ENCODE measurements at regions not wholly inside any gene's neighbourhood (a gene's known extent, or its start where the extent isn't known, plus 50 kb on each side); places are given as distances from the start of the nearest gene placed in this dataset.

DNA sequence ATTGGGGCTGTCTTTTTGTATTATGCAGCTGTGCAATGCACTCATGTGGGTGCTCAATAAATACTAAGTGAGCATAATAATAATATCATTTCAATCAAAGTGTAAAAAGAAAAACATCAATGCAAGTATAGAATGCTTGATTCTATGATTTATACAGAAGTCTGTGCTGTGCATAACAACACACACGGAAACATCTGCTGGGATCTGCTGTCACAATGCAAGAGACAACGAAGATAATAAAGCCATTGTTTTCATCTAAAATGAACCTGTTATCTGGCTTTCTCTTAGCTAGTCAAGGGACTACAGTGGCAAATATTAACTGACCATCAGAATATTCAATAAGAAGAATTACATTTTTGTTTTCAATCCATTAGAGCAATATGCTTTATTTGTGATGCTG lies 1156.9 kb upstream of the MAP3K7 start:
- DNase-seq = no peak

DNA sequence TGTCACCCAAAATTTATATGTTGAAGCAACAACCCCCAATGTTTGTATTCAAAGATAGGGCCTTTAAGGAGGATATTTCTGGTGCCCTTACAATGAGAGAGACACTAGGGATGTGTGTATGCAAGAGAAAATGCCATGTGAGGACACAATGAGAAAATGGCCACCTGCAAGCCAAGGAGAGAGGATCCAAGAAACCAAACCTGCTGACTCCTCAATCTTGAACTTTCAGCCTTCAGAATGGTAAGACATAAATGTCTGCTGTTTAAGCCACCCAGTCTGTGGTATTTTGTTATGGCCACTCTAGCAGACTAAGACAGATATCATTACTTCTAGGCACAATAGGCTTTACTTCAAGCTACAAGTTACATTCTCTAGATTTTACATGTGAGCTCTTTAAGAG lies 1145.1 kb upstream of the MAP3K7 start:
- DNase-seq = no peak

DNA sequence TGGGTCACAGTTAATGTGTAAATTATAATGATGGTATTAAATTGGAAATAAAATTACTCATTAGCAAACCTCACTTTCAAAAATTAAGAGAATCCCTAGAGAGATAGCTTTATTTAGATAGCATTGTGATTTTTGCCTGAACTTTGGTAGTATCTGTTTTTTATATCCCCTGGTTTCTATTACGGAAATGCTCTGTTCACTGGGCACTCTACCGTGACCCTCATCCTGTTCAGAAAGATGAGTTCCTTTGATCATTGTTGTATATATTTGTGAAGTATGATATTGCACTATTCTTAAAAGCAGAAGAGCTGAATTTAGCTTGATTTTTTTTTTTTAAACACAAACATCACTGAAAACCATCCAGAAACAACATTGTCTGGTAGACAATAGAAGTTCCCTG lies 1143.8 kb upstream of the MAP3K7 start:
- DNase-seq = no peak

DNA sequence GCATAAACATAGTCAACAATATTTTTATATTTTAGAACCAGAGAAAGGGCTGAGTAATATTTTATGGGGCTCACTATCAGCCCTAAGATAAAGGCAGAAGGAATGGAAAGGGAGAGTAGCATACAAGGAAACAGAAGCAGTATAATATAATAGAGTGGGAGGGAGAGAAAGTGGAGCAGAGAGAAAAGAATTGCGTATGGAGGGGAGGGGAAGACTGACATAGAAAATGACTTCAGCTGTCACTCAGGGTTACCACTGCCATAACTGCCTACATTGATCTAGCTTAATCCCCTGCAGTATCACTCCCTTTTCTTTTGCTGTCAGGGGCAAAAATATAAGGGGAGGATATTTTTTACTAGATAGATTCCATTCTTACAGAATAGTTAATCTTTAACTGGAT lies 1133.5 kb upstream of the MAP3K7 start:
- no peak for DNase-seq

DNA sequence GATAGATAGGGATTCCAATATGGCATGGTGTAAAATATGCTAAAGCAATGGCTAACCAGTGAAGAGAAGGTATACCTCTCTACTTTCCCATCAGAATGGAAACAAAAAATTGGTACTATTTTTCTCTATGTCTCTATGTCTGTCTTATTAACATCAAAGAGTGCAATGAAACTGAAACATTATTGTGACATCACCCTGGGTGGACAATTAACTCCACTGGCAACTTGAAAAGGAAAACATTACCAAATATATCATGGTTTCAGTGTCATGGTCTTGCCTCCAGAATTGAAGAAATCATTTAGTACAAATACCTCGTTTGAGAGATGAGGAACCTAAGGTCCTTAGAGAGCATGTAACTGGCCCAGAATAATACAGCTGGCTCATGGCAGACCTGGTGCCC lies 1132.5 kb upstream of the MAP3K7 start:
- DNase-seq = no peak

DNA sequence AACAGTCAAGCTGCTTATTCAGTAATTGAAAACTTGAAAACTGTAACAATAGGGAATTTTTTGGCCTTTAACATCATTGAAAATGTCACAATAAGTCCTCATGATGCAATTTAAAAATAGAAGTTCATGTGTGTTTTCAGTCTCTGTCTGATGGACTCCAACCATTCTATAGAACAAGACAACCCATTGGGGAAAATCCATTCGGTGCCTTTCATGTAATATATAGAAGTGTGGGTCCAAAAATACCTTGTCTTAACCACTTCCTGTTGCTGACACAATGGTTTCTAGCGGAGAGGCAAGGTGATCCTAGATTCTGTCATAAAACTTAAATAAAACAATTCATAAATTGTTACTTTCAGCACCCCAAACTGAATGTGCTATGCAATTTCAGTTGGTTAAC lies 1131.3 kb upstream of the MAP3K7 start:
- DNase-seq = no peak

DNA sequence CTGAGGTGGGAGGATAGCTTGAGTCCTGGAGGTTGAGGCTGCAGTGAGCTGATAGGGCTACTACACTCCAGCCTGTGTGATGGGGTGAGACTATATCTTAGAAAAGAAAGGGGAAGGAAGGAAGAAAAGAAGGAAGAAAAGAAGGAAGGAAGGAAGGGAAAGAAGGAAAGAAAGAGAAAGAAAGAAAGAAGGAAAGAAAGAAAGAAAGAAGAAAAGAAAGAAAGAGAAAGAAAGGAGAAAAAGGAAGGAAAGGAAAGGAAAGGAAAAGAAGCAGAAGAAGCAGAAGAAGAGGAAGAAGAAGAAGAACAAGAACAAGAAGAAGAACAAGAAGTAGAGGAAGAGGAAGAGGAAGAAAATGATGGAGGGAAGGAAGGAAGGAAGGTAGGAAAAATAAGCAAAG lies 1130.2 kb upstream of the MAP3K7 start:
- no peak for DNase-seq

DNA sequence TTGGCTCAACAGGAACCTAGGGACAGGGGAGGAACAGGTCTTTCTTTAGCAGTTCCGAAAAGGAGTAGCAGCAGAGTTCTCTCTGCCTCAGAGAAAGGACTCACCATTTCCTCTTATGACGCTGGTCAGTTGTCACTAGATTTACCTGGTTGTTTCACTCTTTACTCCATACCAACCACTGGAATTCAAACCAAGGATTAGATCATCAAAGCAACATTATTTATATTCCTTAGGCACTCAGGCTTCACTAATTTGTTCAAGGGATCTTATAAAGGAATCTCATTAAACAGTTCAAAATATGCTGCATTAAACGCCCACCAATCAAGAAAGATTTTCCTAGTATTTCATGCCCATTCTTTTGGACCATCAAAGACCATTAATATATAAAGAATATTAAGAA lies 1129.5 kb upstream of the MAP3K7 start:
- DNase-seq = no peak

DNA sequence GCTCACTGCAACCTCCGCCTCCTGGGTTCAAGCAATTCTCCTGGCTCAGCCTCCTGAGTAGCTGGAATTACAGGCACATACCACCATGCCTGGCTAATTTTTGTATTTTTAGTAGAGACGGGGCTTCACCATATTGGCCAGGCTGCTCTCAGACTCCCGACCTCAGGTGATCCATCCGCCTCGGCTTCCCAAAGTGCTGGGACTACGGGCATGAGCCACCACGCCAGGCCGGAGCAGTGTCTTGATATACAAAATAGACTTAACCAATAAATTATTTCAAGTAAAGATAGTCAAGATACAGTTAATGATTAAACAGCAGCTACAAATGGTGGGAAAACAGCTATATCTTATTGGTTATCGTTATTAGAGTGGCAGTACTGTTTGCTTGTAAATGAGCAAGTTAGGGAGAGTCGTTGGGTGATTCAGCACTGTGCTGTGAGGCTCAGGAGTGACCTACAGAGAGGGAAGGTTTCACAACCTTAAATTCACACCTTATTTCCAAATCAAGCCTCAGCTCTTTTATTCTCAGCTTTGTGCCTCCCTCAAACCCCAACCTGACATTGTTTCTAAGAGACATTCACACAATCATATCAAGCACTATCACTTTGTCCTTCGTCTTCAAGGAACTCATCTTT lies 1128.4 kb upstream of the MAP3K7 start:
- no peak for DNase-seq

DNA sequence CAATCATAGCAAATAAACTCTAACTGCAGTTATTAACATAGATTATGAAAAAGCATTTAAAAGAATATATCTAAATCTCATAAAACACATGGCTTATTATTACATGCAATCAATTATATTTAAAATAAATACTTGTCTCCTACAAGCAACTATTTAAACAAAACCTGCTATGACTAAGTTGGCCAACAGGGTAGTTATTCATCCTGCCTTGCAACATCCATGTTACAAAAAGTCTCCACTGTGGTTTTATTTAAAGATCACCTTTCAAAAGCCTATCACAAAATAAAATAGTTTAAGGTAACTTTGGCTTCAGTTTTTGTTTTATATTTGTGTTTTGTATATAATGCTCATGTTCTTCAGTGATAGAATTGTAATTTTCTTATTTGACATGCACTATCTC lies 1127.0 kb upstream of the MAP3K7 start:
- DNase-seq = no peak

DNA sequence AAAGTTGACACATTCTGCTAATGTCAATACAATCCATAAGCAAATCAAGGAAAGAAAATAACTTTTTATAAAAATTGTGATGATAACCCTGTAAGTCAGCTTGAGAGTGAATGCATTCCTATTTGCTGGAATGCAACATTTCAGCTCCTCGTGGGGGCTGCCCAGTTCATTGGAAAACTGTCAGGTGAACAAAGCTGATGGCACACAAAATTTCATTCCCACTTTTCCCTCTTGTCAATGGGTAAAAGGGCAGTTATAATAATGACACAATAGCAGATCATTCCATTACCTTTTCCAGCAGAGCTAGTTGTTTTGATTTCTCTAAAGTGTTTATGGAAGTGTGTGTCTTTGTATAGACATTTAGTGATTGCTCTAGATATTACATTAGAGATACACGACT lies 1124.6 kb upstream of the MAP3K7 start:
- no peak for DNase-seq

DNA sequence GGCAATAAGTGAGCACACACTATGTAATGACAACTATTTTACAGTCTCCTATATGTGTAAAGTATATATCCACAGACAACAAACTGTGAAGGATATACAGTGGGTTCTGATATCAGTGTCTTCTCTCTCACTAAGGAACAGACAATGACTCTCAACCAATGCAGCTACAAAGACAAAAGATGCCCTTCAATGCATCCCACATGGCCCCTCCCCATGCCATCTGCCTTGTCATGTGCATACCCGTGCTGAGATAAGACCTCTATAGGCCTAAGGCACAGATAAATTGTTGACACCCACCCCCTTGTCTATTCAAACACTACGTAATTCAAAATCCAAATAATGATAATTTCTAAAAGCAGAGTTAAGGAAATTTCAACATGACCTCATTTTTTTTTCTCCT lies 1123.5 kb upstream of the MAP3K7 start:
- no peak for DNase-seq

DNA sequence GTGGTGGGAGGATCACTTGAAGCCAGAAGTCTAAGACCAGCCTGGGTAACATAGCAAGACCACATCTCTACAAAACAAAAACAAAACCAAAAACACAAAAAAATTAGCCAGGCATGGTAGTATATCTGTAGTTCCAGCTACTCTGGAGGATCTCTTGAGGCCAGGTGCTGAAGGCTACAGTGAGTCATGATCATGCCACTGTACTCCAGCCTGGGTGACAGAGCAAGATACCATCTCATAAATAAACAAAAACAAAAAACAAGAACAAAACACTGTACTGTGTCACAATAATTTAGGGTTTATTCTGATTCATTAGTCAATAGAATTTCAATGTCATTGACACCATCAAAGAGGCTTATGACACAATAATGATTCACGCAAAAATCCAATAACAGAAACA lies 1121.7 kb upstream of the MAP3K7 start:
- no peak for DNase-seq

DNA sequence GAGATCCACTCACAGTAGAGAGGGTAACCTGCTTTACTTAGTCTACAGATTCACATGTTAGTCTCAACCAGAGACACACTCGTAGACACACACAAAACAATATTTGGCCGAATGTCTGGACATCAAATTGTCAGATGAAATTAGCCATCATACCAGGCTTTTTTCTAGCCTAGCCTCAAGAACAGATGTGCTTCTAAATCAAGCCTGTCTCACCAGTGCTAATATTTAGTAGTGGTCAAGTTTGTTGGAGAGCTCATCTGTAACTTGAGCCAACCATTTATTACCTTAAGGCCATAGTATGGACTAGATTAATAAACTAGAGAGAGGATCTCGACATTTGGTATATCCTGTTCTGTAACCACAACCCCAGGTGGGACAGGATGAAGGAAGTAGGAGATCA lies 1118.8 kb upstream of the MAP3K7 start:
- DNase-seq = no peak

DNA sequence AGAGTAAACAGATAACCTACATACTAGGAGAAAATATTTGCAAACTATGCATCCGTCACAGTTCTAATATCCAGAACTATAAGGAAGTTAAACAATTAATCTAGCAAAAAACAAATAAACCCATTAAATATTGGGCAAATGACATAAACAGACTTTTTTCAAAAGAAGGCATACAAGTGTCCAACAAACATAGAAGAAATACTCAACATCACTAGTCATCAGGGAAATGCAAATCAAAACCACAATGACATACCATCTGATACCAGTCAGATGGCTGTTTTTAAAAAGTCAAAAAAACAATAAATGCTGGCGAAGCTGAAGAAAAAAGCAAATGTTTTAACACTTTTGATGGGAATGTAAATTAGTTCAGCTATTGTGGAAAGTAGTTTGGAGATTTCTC lies 1117.7 kb upstream of the MAP3K7 start:
- DNase-seq = no peak

DNA sequence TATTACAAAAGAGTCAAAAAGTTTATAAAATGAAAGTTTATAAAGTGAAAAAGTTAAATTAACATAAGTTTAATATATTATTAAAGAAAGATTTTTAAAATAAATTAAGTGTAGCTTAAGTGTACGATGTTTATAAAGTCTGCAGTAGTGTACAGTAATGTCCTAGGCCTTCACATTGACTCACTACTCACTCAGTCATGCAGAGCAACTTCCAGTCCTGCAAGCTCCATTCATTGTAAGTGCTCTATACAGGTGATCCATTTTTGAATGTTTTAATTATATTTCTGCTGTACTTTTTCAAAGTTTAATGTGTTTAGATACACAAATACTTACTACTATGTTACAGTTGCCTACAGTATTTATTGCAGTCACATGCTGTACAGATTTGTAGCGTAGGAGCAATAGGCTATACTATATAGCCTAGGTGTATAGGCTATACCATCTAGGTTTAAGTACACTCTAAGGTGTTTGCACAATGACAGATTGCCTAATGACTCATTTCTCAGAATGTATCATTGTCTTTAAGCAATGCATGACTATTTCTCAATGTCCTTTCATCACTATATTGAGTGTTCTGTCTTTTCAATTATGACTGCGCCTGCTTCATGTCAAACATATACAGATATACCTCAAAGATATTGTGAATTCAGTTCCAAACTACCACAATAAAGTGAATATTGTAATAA lies 1110.3 kb upstream of the MAP3K7 start:
- DNase-seq = no peak

DNA sequence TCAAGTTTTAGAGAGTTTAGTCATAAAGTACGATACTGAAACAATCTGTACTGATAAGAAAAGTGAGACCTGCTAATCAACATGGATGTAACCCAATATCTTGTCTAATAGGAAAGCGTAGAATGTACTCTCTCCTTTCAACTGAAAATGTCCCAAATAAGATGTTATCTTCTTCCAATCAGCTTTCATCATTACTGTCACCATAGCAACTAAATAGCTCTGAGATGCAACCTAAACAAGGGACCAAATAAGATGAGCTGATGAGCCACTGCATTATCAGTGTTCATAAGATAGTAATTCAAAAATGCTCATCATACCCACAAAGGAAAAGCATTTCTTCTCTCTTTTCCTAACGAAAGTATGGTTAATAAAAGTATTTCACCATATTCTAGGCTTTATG lies 1108.3 kb upstream of the MAP3K7 start:
- DNase-seq = no peak

DNA sequence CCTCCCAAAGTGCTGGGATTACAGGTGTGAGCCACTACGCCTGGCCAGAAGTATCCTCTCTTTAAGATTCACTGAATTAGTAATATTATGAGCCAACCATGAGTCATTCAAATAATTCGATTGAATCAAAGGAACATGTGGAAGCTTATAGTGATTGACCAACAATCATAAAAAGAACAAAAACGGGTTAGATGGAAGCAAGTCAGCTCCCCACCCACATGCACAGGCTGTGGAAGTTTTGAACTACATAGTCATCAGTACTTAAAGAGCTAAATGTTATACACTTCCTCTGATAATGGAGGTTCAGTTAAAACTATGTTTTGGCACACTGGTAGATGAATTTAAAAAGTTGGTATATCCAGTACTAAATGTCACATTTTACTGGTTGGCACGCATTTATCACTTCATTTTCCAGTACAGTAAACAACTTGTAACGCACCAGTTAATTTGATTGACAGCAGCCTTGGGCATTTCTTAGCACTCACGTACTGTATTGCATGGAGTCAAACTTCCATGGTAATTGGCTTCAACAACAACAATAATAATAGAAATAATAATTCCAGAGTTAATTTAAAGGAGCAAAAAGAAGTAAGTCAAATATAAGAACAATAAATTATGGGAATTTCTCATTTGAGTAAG lies 1107.3 kb upstream of the MAP3K7 start:
- DNase-seq = no peak

DNA sequence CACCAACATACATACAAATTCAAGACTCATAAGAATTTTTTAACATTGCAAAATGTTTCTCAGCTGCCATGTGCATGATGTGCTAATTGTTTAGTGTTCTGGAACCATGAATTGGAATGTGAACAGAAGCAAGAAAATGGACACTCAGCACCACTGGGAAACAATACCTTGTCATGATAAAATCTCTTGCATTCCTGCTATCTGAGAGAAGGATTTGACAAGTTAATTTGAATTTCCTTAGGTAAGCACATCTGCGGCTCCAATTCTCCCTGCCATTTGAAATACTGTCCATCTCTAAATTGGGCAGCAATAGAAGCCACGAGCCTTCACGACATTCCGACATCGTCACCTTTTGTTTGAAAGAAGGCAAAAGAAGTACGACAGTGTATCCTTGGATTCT lies 1104.6 kb upstream of the MAP3K7 start:
- no peak for DNase-seq

DNA sequence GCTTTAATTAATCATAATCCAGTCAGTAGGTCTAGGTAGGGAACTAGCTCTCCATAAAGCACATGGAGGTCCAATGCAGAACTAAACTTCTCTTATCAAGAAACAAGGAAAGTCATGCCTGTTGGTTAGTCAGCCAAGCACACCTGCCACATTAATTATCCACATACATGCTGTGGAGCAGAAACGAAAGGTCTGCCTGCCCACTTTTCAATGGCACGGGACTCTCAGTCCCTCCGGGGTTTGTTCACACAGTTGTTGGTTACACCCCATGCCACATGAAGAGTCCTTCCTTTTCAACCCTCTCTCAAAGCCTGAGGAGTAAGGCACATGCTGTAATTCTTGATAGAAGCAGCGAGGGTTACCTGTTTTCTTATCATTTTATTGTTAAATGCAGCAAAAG lies 1096.4 kb upstream of the MAP3K7 start:
- no peak for DNase-seq

DNA sequence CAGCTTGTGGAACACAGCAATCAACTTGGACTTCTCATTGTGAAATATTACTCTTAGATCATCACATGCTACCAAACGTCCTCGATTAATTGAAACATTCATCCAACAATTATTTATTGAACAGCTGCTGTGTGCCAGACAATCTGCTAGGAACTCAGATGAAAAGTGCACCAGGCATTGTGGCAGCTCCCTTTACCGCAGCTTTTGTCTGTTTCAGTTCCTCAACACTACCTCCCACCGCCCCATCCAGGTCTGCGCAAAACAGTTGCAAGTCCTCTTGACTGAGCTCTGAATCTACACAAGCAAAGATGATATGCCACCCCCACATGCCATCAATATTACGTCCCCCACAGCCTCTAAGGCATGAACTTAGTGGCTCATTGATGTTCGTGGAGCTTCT lies 1094.4 kb upstream of the MAP3K7 start:
- DNase-seq = no peak

DNA sequence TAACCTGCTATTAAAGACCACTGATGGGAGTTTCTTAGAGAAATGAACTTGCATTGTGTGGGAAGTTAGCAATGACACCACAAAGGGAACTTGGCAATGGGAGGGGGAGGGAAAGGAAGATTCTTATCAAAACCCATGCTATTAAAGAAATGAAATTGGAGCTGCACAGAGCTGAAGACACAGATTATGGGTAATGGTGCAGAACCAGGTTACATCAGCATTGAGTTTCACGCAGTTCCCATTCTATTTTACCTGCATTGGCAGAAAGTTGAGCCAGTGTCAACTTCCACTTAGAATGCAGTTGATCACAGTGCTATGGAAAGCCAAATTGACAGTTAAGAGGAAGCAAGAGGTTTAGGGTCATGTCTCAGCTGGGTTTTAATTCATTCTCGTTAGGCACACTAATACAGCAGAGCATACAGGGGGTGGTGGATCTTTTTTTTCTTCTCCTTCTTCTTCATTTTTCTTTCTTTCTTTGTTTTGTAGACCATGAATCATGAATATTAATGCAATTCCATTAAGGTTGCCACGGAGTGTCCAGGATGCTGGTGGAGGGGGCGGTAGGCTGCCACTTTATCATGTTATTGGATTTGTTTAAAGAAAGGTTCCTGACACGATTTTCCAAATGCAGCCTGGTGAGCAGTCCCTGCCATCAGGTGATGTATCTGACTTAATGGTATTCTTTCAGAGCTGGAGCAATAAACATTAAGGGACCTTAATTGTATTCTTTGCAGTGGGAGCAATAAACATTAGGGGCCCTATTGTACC lies 1092.0 kb upstream of the MAP3K7 start:
- peak; percentile 92 for DNase-seq

DNA sequence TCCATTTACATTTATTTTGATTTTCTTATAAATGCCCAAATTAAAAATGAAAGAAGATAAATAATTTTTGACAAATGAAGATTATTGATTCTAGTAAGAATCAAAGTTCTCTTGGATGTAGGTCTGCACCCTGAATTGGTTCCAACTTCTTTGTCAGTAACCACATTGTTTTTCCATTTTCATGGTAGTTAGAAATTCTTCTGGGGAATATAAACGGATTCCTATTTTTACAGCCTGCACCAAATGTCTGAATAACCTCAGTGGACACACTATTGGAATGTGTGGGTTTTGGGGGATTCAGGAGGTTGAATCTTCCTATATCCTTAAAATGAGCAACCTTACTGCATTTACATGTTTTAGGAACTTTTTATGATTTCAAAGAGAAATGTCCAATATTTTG lies 1085.3 kb upstream of the MAP3K7 start:
- no peak for DNase-seq

DNA sequence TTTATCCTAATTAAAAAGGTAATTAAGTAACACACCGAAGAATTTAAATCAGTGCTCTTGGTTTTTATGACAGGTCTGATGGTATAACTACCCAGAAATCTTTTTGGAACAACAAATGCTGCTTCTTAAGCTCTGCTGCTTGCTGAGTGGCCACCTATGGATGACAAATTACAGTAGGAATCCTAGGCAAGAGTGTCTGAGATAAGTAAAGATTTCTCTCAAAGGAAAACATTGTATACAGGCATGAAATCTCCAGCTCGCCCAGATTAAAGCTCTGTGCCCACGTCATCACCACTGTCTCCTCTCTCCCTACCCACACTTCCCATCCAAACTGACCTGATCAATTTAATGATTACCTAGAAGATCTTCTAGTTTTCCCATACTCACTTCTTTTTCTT lies 1083.0 kb upstream of the MAP3K7 start:
- DNase-seq = no peak
